NCI-H748 treated with DMSO at 0.1 percent for 48 hours (cell line): ENCODE measurements at regions not wholly inside any gene's neighbourhood (a gene's known extent, or its start where the extent isn't known, plus 50 kb on each side); places are given as distances from the start of the nearest gene placed in this dataset.
A peak's percentile ranks its signal among the peaks of the same experiment; 100 is the strongest.

Source experiments
- DNase-seq: peaks from one replicate; lab custom pipeline; 2025; lab: John Stamatoyannopoulos, UW

GRCh38 chr18:77658751-77659448 is 409.3 kb downstream of the GALR1 start:
- DNase-seq, result no peak

GRCh38 chr18:77666613-77667012 is 417.0 kb downstream of the GALR1 start:
- no peak for DNase-seq

- no peak for DNase-seq
These were observed 418.6 kb downstream of the GALR1 start for GRCh38 chr18:77668219-77668618.

GRCh38 chr18:77669331-77669730 is 419.7 kb downstream of the GALR1 start:
- DNase-seq, result no peak

GRCh38 chr18:77671456-77672167 is 422.0 kb downstream of the GALR1 start:
- DNase-seq, result no peak

GRCh38 chr18:77676910-77677309 is 427.3 kb downstream of the GALR1 start:
- no peak for DNase-seq

GRCh38 chr18:77677536-77677935 is 427.9 kb downstream of the GALR1 start:
- no peak for DNase-seq

- no peak for DNase-seq
These were observed 430.2 kb downstream of the GALR1 start for GRCh38 chr18:77679869-77680268.

- DNase-seq, result no peak
These were observed 450.4 kb downstream of the GALR1 start for GRCh38 chr18:77700051-77700450.

GRCh38 chr18:77701977-77702376 is 452.3 kb downstream of the GALR1 start:
- no peak for DNase-seq

- DNase-seq, result peak; percentile 36
These were observed 453.0 kb downstream of the GALR1 start for GRCh38 chr18:77702686-77703085.

- no peak for DNase-seq
These were observed 455.7 kb downstream of the GALR1 start for GRCh38 chr18:77705301-77705700.

GRCh38 chr18:77708826-77709506 is 459.3 kb downstream of the GALR1 start:
- no peak for DNase-seq

- DNase-seq, result no peak
These were observed 461.4 kb downstream of the GALR1 start for GRCh38 chr18:77711096-77711495.

- no peak for DNase-seq
These were observed 465.1 kb downstream of the GALR1 start for GRCh38 chr18:77714716-77715115.

GRCh38 chr18:77716282-77716681 is 466.6 kb downstream of the GALR1 start:
- no peak for DNase-seq

- DNase-seq, result no peak
These were observed 483.8 kb downstream of the GALR1 start for GRCh38 chr18:77733292-77733903.

- DNase-seq, result no peak
These were observed 487.2 kb downstream of the GALR1 start for GRCh38 chr18:77736842-77737241.

- DNase-seq, result no peak
These were observed 487.8 kb downstream of the GALR1 start for GRCh38 chr18:77737405-77737804.

GRCh38 chr18:77749089-77749488 is 499.4 kb downstream of the GALR1 start:
- DNase-seq, result no peak

GRCh38 chr18:77750006-77750405 is 500.4 kb downstream of the GALR1 start:
- DNase-seq, result no peak

- no peak for DNase-seq
These were observed 504.9 kb downstream of the GALR1 start for GRCh38 chr18:77754475-77755044.
